ENCODE measurements at regions not wholly inside any gene's neighbourhood (a gene's known extent, or its start where the extent isn't known, plus 50 kb on each side); places are given as distances from the start of the nearest gene placed in this dataset.

DNA sequence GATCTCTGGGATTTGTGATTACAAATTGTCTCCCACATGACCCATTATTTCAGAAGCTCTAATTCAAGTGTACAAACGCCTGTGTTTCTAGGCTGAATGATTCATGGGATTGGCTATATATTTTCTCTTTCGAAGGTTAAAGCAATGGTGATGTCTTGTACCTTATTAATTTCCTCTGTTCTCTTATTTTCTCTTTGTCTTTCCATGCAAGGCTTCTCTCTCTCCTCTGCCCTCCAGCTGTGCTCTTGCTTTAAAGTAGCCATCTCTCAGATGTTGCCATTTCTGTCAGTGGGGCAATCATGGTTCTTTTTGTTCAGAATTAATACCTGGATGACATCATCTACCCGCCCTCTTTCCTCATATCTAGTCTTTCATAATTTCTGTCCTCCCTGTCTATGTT lies 184.3 kb upstream of the ATP10B start:
- no peak for DNase-seq (ENCODE audit: low read depth, low spot score)
- Mint-ChIP-seq H3K27me3 (ENCODE audit: low read depth) (no peaks in the 10 kb centered on the region), H3K27ac (ENCODE audit: unreplicated experiment) (no peak overlapping the region), H3K9me3 (peaks cover 5% of the 10 kb centered on the region), H3K4me3 (no peak overlapping the region), H3K4me1 (peaks cover 5% of the 10 kb centered on the region), H3K36me3 (ENCODE audit: low read depth) (no peaks in the 10 kb centered on the region)
- TF ChIP-seq, protein P1, sequence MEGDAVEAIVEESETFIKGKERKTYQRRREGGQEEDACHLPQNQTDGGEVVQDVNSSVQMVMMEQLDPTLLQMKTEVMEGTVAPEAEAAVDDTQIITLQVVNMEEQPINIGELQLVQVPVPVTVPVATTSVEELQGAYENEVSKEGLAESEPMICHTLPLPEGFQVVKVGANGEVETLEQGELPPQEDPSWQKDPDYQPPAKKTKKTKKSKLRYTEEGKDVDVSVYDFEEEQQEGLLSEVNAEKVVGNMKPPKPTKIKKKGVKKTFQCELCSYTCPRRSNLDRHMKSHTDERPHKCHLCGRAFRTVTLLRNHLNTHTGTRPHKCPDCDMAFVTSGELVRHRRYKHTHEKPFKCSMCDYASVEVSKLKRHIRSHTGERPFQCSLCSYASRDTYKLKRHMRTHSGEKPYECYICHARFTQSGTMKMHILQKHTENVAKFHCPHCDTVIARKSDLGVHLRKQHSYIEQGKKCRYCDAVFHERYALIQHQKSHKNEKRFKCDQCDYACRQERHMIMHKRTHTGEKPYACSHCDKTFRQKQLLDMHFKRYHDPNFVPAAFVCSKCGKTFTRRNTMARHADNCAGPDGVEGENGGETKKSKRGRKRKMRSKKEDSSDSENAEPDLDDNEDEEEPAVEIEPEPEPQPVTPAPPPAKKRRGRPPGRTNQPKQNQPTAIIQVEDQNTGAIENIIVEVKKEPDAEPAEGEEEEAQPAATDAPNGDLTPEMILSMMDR (conservative IDR thresholded peaks at IDR 0.05) = no peak

DNA sequence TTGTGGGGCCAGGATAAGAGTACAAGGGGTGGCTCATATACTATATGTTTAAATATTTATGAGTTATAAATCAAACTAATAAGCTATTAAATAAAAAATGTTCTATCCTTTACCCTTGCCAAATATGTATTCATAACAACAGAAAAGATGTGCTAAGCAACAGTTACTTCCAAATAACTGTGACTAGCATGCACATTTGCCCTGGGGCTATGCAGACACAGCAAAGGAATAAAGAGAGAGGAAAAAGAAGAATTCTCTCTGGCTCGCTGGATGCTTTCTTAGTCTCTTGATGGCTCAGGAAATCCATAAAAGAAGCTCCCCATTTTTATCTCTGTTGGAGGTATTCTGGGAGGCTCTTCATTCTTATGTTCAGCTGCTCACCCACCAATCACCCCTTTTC lies 182.4 kb upstream of the ATP10B start:
- H3K4me1 Mint-ChIP-seq = peaks cover 5% of the 10 kb centered on the region
- H3K9me3 Mint-ChIP-seq = peaks cover 5% of the 10 kb centered on the region
- DNase-seq (ENCODE audit: low read depth, low spot score) = peak; percentile 8
- H3K4me3 Mint-ChIP-seq = no peak overlapping the region
- no peaks in the 10 kb centered on the region for H3K27me3 Mint-ChIP-seq (ENCODE audit: low read depth)
- no peak overlapping the region for H3K27ac Mint-ChIP-seq (ENCODE audit: unreplicated experiment)
- TF ChIP-seq, protein P1 (conservative IDR thresholded peaks at IDR 0.05) = no peak
- no peaks in the 10 kb centered on the region for H3K36me3 Mint-ChIP-seq (ENCODE audit: low read depth)

DNA sequence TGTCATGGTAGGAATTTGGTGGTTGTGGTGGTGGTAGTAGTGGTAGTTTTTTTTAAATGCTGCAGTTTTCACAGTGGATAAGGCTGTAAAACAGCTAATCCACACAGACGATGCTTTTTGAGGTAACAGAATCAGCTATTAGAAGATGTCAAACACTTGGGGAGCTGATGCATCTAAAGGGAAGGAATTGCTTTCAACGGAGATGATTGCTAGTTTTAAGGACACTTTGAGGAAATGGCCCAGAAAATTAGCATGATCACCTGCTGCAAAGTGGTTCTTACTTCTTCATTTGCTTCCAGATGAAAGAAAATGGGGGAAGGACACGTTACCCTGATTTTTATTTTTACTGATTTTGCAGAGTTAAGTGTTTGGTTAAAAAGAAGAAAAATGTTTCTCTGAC lies 178.2 kb upstream of the ATP10B start:
- Mint-ChIP-seq H3K4me3 (no peak overlapping the region), H3K4me1 (peaks cover 5% of the 10 kb centered on the region), H3K27ac (ENCODE audit: unreplicated experiment) (no peak overlapping the region), H3K9me3 (peaks cover under 1% of the 10 kb centered on the region), H3K27me3 (ENCODE audit: low read depth) (no peaks in the 10 kb centered on the region), H3K36me3 (ENCODE audit: low read depth) (no peaks in the 10 kb centered on the region)
- DNase-seq (ENCODE audit: low read depth, low spot score) = no peak
- TF ChIP-seq, protein P1 (conservative IDR thresholded peaks at IDR 0.05) = no peak

DNA sequence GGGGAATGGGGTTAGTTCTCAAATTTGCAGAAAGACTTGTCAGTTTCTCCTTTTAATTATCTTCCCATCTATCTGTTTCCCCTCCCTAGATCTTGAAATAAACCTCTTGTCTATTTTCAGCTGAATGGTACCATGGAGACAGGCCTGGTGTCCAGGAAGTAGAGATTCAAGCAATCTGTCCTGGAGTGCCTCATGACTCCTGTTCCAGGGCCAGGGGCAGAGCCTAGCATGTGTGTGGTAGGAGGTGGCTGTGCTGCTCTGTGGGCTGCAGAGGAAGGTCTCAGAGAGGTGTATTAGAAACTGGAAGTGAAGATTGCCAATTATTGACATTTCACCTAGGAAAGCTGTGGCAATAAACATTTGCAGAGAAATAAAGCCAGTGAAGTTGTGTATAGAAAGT lies 175.8 kb upstream of the ATP10B start:
- H3K4me1 Mint-ChIP-seq = no peaks in the 10 kb centered on the region
- no peak for DNase-seq (ENCODE audit: low read depth, low spot score)
- no peak overlapping the region for H3K4me3 Mint-ChIP-seq
- no peaks in the 10 kb centered on the region for H3K9me3 Mint-ChIP-seq
- TF ChIP-seq, protein P1 (conservative IDR thresholded peaks at IDR 0.05) = no peak
- H3K27me3 Mint-ChIP-seq (ENCODE audit: low read depth) = no peaks in the 10 kb centered on the region
- H3K36me3 Mint-ChIP-seq (ENCODE audit: low read depth) = no peaks in the 10 kb centered on the region
- H3K27ac Mint-ChIP-seq (ENCODE audit: unreplicated experiment) = no peak overlapping the region

DNA sequence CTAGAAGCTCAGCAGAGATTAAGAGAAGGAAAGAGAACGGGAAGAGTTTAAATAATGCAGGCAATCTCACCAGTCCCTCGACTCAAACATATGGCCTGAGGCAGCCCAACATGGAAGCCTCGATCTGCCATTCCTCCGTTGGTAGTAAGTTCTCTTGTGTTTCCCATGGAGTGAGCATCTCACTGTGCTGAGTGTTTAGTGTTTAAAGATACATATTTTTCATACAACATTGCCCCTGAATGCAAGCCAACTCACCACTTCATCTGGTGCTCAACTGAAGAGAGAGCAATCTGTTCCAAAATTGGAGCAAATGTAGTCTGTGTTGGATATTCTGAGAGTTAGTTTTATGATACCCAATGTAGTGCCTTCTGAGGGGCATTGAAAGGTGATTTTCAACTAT lies 171.5 kb upstream of the ATP10B start:
- no peaks in the 10 kb centered on the region for H3K27me3 Mint-ChIP-seq (ENCODE audit: low read depth)
- H3K4me3 Mint-ChIP-seq = no peak overlapping the region
- H3K4me1 Mint-ChIP-seq = no peaks in the 10 kb centered on the region

More for the DNA sequence above, 171.5 kb upstream of the ATP10B start:
- TF ChIP-seq, protein P1 (conservative IDR thresholded peaks at IDR 0.05) = no peak
- no peak overlapping the region for H3K27ac Mint-ChIP-seq (ENCODE audit: unreplicated experiment)
- no peaks in the 10 kb centered on the region for H3K9me3 Mint-ChIP-seq
- no peaks in the 10 kb centered on the region for H3K36me3 Mint-ChIP-seq (ENCODE audit: low read depth)
- no peak for DNase-seq (ENCODE audit: low read depth, low spot score)
